LNCaP clone FGC (cell line): ENCODE measurements at regions not wholly inside any gene's neighbourhood (a gene's known extent, or its start where the extent isn't known, plus 50 kb on each side); places are given as distances from the start of the nearest gene placed in this dataset.
A peak's percentile ranks its signal among the peaks of the same experiment; 100 is the strongest.
"Not testable (repeated sequence)": the region's sequence is repeated elsewhere in the genome, so short reads cannot be mapped to it uniquely, and the experiment has no call there.

ENCODE experiments used
- DNase-seq: peaks from one replicate; pipeline ENCODE4 v3.0.0-alpha.2; 2011; ENCODE audit warnings: low read depth
- H3K4me3 ChIP-seq: 2 replicates; pipeline ENCODE4 v1.5.1; 2011; ENCODE audit warnings: mild to moderate bottlenecking, low read depth, low read length, control low read depth
- CTCF ChIP-seq: IDR thresholded peaks from 2 replicates; pipeline ENCODE4 v1.5.1; 2012; ENCODE audit warnings: mild to moderate bottlenecking; ENCODE audit not compliant: control insufficient read depth, insufficient read depth; ENCODE audit errors: extremely low read depth

GRCh38 chr15:45802140-45802539, 167.3 kb downstream of the SQOR start:
- no peak for TF ChIP-seq CTCF
- peak; percentile 70 for DNase-seq
- no peak overlapping the region for H3K4me3 ChIP-seq

- DNase-seq: no peak
- H3K4me3 ChIP-seq: no peak overlapping the region
- TF ChIP-seq CTCF: no peak
Observed at GRCh38 chr15:45804028-45804427, 169.2 kb downstream of the SQOR start.

GRCh38 chr15:45810201-45810600, 175.4 kb downstream of the SQOR start:
- TF ChIP-seq CTCF: no peak
- H3K4me3 ChIP-seq: no peak overlapping the region
- DNase-seq: no peak

DNA sequence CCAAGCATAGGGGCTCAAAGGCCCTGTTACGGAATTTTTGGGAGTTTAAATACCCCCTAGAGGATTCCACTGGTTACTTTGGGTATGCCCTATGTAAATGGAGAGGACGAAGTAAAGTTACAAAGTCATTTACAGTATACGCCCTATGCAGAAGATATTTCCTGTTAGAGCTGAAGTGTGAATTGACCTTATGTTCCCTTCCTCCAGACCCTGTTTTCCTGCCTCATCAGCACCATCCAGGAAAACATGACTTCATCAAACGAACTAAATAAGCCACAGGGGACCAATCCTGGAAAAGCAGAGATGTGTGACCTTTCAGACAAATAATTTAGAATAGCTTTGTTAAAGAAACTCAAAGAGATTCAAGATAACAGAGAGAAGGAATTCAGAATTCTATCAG, 177.4 kb downstream of the SQOR start:
- no peak for DNase-seq
- no peak overlapping the region for H3K4me3 ChIP-seq
- TF ChIP-seq CTCF: no peak

DNA sequence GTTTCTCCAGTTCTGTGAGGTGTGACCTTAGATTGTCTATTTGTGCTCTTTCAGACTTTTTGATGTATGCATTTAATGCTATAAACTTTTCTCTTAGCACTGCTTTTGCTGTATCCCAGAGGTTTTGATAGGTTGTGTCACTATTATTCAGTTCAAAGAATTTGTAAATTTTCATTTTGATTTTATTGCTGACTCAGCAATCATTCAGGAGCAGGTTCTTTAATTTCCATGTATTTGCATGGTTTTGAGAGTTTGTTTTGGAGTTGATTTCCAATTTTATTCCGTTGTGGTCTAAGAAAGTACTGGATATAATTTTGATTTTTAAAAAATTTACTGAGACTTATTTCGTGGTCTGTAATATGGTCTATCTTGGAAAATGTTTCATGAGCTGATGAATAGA, 182.7 kb downstream of the SQOR start:
- not testable (repeated sequence) for DNase-seq, H3K4me3 ChIP-seq

GRCh38 chr15:45821390-45821789, 186.6 kb downstream of the SQOR start:
- no peak for TF ChIP-seq CTCF
- DNase-seq: no peak
- no peak overlapping the region for H3K4me3 ChIP-seq

DNA sequence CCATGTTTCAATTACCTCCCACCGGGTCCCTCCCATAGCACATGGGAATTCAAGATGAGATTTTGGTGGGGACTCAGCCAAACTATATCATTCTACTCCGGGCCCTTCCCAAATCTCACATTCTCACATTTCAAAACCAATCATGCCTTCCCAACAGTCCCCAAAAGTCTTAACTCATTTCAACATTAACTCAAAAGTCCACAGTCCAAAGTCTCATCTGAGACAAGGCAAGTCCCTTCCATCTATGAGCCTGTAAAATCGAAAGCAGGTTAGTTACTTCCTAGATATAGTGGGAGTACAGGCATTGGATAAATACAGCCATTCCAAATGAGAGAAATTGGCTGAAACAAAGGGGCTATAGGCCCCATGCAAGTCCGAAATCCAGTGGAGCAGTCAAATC, 188.1 kb downstream of the SQOR start:
- DNase-seq: not testable (repeated sequence)

GRCh38 chr15:45827275-45827674, 192.4 kb downstream of the SQOR start:
- DNase-seq: no peak
- TF ChIP-seq CTCF: peak; percentile 23; the same call in 1 of the 2 replicates
- H3K4me3 ChIP-seq: no peak overlapping the region

More for the DNA sequence above, 188.1 kb downstream of the SQOR start:
- not testable (repeated sequence) for H3K4me3 ChIP-seq
